Sciatic nerve (tissue), 2 donors: ENCODE measurements at regions not wholly inside any gene's neighbourhood (a gene's known extent, or its start where the extent isn't known, plus 50 kb on each side); places are given as distances from the start of the nearest gene placed in this dataset.
"Not testable (repeated sequence)": the region's sequence is repeated elsewhere in the genome, so short reads cannot be mapped to it uniquely, and the experiment has no call there.

Source experiments
- ATAC-seq: fragments of 200-7000 bp; cut with Tn5 transposase; one replicate; pipeline ENCODE4 v1.9.1; 2020; ENCODE audit warnings: mild to moderate bottlenecking, moderate library complexity
- DNase-seq: peaks from one replicate; pipeline ENCODE4 v3.0.0-alpha.2; 2020; ENCODE audit warnings: low spot score
- intact Hi-C: fragments of 100-400 bp; cut with DNase I; formaldehyde crosslinking; loops from one replicate; pipeline ENCODE4 v1.14.2; 2022
- donor health status: DM: no; HTN: no; CAD: no.
- donor health status: DM: no; HTN: no; CAD: no.

GRCh38 chr10:9038146-9038714, 983.7 kb downstream of the GATA3 start:
- intact Hi-C loops: no loop called here
- ATAC-seq (no peak), DNase-seq (no peak)

GRCh38 chr10:9043466-9043865, 989.0 kb downstream of the GATA3 start:
- intact Hi-C loops: no loop called here
- no peak for ATAC-seq

GRCh38 chr10:9045311-9045710, 990.8 kb downstream of the GATA3 start:
- ATAC-seq: no peak
- DNase-seq: no peak
- intact Hi-C loops: no loop called here

More at GRCh38 chr10:9043466-9043865, 989.0 kb downstream of the GATA3 start:
- no peak for DNase-seq

GRCh38 chr10:9051328-9051974, 997.0 kb downstream of the GATA3 start:
- intact Hi-C loops: no loop called here
- ATAC-seq (no peak), DNase-seq (no peak)

- intact Hi-C loops: no loop called here
- ATAC-seq: no peak
- DNase-seq: no peak
Measured at GRCh38 chr10:9052767-9053166, 998.3 kb downstream of the GATA3 start.

GRCh38 chr10:9056521-9056920, 1002.0 kb downstream of the GATA3 start:
- ATAC-seq (no peak), DNase-seq (no peak)
- intact Hi-C loops: no loop called here

GRCh38 chr10:9057293-9057692, 1002.8 kb downstream of the GATA3 start:
- ATAC-seq, intact Hi-C loops, DNase-seq: not testable (repeated sequence)

GRCh38 chr10:9060314-9060713, 1005.8 kb downstream of the GATA3 start:
- ATAC-seq (no peak), DNase-seq (no peak)
- intact Hi-C loops: no loop called here

- no peak for DNase-seq
- intact Hi-C loops: no loop called here
- ATAC-seq: no peak
Measured at GRCh38 chr10:9061871-9062270, 1007.4 kb downstream of the GATA3 start.

- no peak for DNase-seq
- intact Hi-C loops: no loop called here
- ATAC-seq: no peak
Measured at GRCh38 chr10:9066152-9066551, 1011.7 kb downstream of the GATA3 start.

GRCh38 chr10:9068003-9068402, 1013.5 kb downstream of the GATA3 start:
- intact Hi-C loops: no loop called here
- DNase-seq (no peak), ATAC-seq (no peak)

GRCh38 chr10:9069136-9069535, 1014.6 kb downstream of the GATA3 start:
- ATAC-seq (no peak), DNase-seq (no peak)
- intact Hi-C loops: no loop called here

GRCh38 chr10:9075420-9075819, 1020.9 kb downstream of the GATA3 start:
- ATAC-seq (no peak), DNase-seq (no peak)
- intact Hi-C loops: no loop called here

- ATAC-seq: no peak
- DNase-seq: no peak
- intact Hi-C loops: no loop called here
Measured at GRCh38 chr10:9076066-9076465, 1021.6 kb downstream of the GATA3 start.

- DNase-seq (no peak), ATAC-seq (no peak)
- intact Hi-C loops: no loop called here
Measured at GRCh38 chr10:9081253-9081652, 1026.8 kb downstream of the GATA3 start.

- DNase-seq (no peak), ATAC-seq (no peak)
- intact Hi-C loops: no loop called here
Measured at GRCh38 chr10:9081961-9082360, 1027.5 kb downstream of the GATA3 start.

- intact Hi-C loops: no loop called here
- ATAC-seq: no peak
- DNase-seq: no peak
Measured at GRCh38 chr10:9091530-9092093, 1037.1 kb downstream of the GATA3 start.

- DNase-seq (no peak), ATAC-seq (no peak)
- intact Hi-C loops: no loop called here
Measured at GRCh38 chr10:9096288-9096687, 1041.8 kb downstream of the GATA3 start.

GRCh38 chr10:9097206-9097990, 1042.9 kb downstream of the GATA3 start:
- DNase-seq (no peak), ATAC-seq (no peak)
- intact Hi-C loops: no loop called here

- DNase-seq: no peak
Measured at GRCh38 chr10:9097991-9098306, 1043.5 kb downstream of the GATA3 start.

More at GRCh38 chr10:9097991-9098306, 1043.5 kb downstream of the GATA3 start:
- ATAC-seq: no peak
- intact Hi-C loops: no loop called here
